ENCODE measurements at regions not wholly inside any gene's neighbourhood (a gene's known extent, or its start where the extent isn't known, plus 50 kb on each side); places are given as distances from the start of the nearest gene placed in this dataset.

DNA sequence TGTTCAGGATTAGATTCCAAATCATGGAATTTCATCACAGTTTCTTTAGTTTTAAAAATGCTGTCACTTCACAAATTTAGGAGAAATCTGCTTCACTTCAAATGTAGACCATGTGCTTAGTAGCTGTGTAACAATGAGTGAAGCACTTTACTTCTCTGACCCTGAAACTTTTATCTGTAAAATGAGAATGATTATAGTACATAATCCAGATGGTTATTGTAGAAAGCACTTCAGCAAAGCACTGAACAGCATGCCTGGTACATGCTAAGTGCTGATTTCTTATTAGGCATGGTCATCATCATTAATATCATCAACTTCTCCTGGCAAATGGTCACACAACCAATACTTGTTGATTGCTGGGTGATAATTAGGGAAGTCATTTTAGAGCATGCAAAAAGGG lies 705.0 kb downstream of the EPHA7 start:
- TF ChIP-seq YY1 (IDR thresholded peaks at IDR 0.05; ENCODE audit: insufficient read depth, insufficient read length) (no peak), SUZ12 (IDR thresholded peaks at IDR 0.05; ENCODE audit: extremely low read depth, insufficient read depth, insufficient read length) (no peak), ZNF274 (IDR thresholded peaks at IDR 0.05; ENCODE audit: low read depth, low read length) (no peak)
